Type B pancreatic cell (in vitro differentiated cells): ENCODE measurements at regions not wholly inside any gene's neighbourhood (a gene's known extent, or its start where the extent isn't known, plus 50 kb on each side); places are given as distances from the start of the nearest gene placed in this dataset.

Experiments used
- DNase-seq: peaks from one replicate; pipeline ENCODE4 v3.0.0; 2021; ENCODE audit warnings: mixed read lengths; ENCODE audit not compliant: unreplicated experiment; ENCODE audit errors: extremely low spot score
- H3K27ac Mint-ChIP-seq: 2 replicates; pipeline ENCODE4 v1.8.0; 2021; ENCODE audit warnings: mild to moderate bottlenecking, mixed read lengths
- H3K27me3 Mint-ChIP-seq: 2 replicates; pipeline ENCODE4 v1.8.0; 2021; ENCODE audit warnings: mixed read lengths
- H3K36me3 Mint-ChIP-seq: 2 replicates; pipeline ENCODE4 v1.8.0; 2021; ENCODE audit warnings: mixed read lengths
- H3K4me1 Mint-ChIP-seq: one replicate; pipeline ENCODE4 v1.8.0; 2021; ENCODE audit warnings: mixed read lengths; ENCODE audit not compliant: unreplicated experiment
- H3K4me3 Mint-ChIP-seq: 2 replicates; pipeline ENCODE4 v1.8.0; 2021; ENCODE audit warnings: mild to moderate bottlenecking, mixed read lengths
- H3K9me3 Mint-ChIP-seq: 2 replicates; pipeline ENCODE4 v1.8.0; 2021; ENCODE audit warnings: mixed read lengths
- TF ChIP-seq, protein P1 (sequence below): fragments of 200-600 bp; sonication (generic); conservative IDR thresholded peaks from 2 replicates; pipeline ENCODE4 v1.5.0; 2021; ENCODE audit warnings: antibody characterized with exemption, mild to moderate bottlenecking

DNA sequence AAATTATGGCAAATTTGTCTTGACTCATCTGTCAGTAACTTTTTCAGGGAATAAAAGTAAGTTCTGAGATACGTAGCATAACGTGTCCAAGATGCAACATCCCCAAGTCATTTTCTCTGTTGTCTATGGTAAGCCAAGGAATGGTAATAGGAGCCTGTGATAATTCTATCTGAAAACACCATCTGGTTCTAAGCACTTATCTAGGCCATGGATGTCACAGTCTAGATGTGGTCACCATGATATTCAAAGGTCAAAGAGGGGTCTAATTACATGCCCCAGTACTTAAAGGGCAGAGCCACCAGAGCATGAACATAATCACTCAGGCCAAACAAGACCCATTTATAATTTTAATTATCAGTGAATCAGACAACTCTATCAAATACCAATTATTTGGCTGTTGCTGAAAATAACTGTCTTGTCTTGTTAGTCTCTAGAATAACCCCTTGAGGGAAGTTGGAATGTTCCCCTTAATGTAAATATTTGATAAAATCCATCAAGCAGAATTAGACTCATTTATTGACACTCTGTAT, 225.1 kb upstream of the MPPED2 start:
- TF ChIP-seq, protein P1, sequence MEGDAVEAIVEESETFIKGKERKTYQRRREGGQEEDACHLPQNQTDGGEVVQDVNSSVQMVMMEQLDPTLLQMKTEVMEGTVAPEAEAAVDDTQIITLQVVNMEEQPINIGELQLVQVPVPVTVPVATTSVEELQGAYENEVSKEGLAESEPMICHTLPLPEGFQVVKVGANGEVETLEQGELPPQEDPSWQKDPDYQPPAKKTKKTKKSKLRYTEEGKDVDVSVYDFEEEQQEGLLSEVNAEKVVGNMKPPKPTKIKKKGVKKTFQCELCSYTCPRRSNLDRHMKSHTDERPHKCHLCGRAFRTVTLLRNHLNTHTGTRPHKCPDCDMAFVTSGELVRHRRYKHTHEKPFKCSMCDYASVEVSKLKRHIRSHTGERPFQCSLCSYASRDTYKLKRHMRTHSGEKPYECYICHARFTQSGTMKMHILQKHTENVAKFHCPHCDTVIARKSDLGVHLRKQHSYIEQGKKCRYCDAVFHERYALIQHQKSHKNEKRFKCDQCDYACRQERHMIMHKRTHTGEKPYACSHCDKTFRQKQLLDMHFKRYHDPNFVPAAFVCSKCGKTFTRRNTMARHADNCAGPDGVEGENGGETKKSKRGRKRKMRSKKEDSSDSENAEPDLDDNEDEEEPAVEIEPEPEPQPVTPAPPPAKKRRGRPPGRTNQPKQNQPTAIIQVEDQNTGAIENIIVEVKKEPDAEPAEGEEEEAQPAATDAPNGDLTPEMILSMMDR, result no peak
- H3K4me1 Mint-ChIP-seq, result peaks cover 4% of the 10 kb centered on the region
- H3K4me3 Mint-ChIP-seq, result no peak overlapping the region
- no peaks in the 10 kb centered on the region for H3K36me3 Mint-ChIP-seq
- DNase-seq, result no peak
- peaks cover 5% of the 10 kb centered on the region for H3K9me3 Mint-ChIP-seq
- H3K27me3 Mint-ChIP-seq, result no peaks in the 10 kb centered on the region
- no peak overlapping the region for H3K27ac Mint-ChIP-seq

DNA sequence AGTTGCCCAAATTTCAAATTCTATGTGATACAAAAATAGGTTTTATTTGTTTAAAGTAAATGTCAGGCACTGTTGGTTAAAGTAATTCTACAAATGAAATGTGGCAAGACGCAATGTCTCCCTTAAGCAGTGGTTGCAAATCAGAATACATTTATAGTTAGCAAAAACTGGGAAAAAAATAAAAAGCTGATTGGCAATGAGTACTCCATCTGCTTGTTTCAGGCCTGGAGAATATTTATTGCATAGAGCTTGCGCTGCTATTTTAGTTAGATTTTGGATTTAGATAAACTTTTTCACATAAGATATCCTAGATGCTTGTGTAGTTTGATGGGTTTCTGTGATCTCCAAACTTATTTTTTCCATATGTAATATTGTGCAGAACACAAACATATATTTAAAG, 224.0 kb upstream of the MPPED2 start:
- H3K27ac Mint-ChIP-seq, result no peak overlapping the region
- no peak for DNase-seq
- no peaks in the 10 kb centered on the region for H3K27me3 Mint-ChIP-seq
- no peaks in the 10 kb centered on the region for H3K36me3 Mint-ChIP-seq
- H3K4me1 Mint-ChIP-seq, result peaks cover 4% of the 10 kb centered on the region
- H3K4me3 Mint-ChIP-seq, result no peak overlapping the region
- H3K9me3 Mint-ChIP-seq, result peaks cover 5% of the 10 kb centered on the region
- TF ChIP-seq, protein P1, result no peak

DNA sequence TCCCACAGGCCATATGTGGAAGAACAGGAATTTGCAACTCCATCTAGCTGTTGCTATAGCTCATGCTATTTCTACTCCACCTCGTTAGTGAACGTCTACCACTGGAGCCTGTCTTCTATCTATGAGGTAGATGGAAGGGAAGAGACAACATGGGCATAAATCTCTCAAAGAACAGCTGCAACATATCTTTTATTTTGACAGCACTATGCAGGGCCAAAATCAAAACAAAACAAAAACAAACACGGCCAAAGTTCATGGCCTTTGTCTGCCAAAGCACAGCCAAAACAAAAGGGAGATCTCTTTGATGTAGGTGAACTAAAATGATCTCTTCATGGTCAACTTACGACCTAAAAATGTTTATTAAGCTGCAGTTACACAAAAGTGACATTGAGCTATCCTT, 215.2 kb upstream of the MPPED2 start:
- H3K4me3 Mint-ChIP-seq, result no peak overlapping the region
- TF ChIP-seq, protein P1, result no peak
- H3K4me1 Mint-ChIP-seq, result peaks cover 4% of the 10 kb centered on the region
- peaks cover 6% of the 10 kb centered on the region for H3K9me3 Mint-ChIP-seq
- H3K27ac Mint-ChIP-seq, result no peak overlapping the region
- no peaks in the 10 kb centered on the region for H3K36me3 Mint-ChIP-seq
- DNase-seq, result no peak
- H3K27me3 Mint-ChIP-seq, result no peaks in the 10 kb centered on the region

DNA sequence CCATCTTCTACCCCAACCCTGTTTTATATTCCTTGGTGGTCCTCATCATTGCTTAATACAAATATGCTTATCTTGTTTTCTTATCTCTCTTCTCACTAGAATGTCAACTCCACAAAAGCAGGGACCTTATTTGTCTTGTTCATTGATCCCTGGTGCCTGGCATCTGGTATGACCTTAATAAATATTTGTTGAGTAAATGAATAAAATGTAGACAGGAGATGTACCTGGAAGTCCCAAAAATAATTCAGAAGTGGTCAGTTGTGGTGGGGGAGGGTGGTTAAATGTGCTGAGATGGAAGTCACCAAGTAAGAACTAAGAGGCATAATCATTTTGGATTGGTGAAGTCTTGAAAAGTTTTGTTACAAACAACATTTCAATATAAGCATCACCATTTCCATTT, 214.8 kb upstream of the MPPED2 start:
- Mint-ChIP-seq H3K4me3 (no peak overlapping the region), H3K4me1 (peaks cover 4% of the 10 kb centered on the region), H3K27me3 (no peaks in the 10 kb centered on the region), H3K9me3 (peaks cover 6% of the 10 kb centered on the region), H3K36me3 (no peaks in the 10 kb centered on the region), H3K27ac (no peak overlapping the region)
- no peak for DNase-seq
- TF ChIP-seq, protein P1, result no peak

DNA sequence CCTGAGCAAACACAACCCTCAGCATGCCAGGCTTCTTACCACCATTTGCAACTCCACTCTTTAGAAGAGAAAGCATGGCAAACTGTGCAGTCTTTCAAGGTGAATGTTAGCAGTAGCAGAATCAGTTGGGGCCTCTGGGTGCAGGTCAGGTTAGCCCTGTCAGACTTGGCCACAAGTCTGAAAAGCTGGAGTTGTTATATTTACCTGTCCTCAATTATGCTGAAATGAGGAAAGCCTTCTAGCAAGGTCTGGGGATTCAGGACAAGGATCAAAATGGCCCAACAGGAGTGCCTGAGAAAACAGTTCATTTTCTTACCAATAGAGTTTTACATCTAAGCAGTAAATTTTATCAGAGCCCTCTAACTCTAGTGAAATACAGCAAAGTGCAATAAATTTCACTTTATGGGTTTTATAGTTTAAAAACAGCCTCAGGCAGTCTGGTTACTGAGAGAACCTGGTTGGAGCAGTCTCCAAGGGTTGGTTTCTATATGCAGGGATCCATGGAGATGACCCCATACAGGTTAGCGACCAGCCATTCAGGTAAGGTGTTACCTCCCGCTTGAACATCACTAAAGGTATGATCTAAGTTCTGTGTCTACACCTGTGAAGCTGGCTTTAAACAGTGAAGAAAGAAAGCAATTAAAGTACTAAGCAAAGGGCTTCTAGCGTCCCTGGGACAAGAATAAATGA, 212.5 kb upstream of the MPPED2 start:
- no peak for DNase-seq
- H3K9me3 Mint-ChIP-seq, result peaks cover 9% of the 10 kb centered on the region
- H3K4me3 Mint-ChIP-seq, result no peak overlapping the region
- no peaks in the 10 kb centered on the region for H3K36me3 Mint-ChIP-seq
- TF ChIP-seq, protein P1, result no peak
- no peaks in the 10 kb centered on the region for H3K27me3 Mint-ChIP-seq
- no peak overlapping the region for H3K27ac Mint-ChIP-seq
- H3K4me1 Mint-ChIP-seq, result peaks cover 4% of the 10 kb centered on the region
